HEK293 (cell line): ENCODE measurements at regions not wholly inside any gene's neighbourhood (a gene's known extent, or its start where the extent isn't known, plus 50 kb on each side); places are given as distances from the start of the nearest gene placed in this dataset.
A peak's percentile ranks its signal among the peaks of the same experiment; 100 is the strongest.

Source experiments
- CTCF ChIA-PET: fragments of 350-600 bp; formaldehyde crosslinking; extraction: SDS; loops from one replicate; lab custom pipeline; 2021; ENCODE audit warnings: antibody characterized with exemption; lab: Yijun Ruan, JAX
- POLR2A ChIA-PET: fragments of 300-600 bp; formaldehyde crosslinking; extraction: SDS; loops from one replicate; lab custom pipeline; 2020; ENCODE audit warnings: antibody characterized with exemption, inconsistent platforms; lab: Yijun Ruan, JAX
- H3K27ac ChIP-seq: fragments of 200-500 bp; sonication (Bioruptor generic); 2 replicates; pipeline ENCODE4 v1.5.1; 2014; ENCODE audit warnings: low read depth, low read length, control low read depth, inconsistent platforms; ENCODE audit errors: extremely low read depth
- H3K36me3 ChIP-seq, 2 experiments: fragments of 200-500 bp in 1 of 2; sonication (Bioruptor generic) in 1 of 2; 1 replicate in 1 of 2; 2 replicates in 1 of 2; pipeline ENCODE4 v1.5.1; 2014 to 2017; ENCODE audit warnings: inconsistent platforms in 2 of 2, low read length in 2 of 2; ENCODE audit not compliant: control insufficient read depth in 2 of 2, insufficient read depth in 1 of 2
- H3K4me1 ChIP-seq: fragments of 200-500 bp; sonication (Bioruptor generic); 2 replicates; pipeline ENCODE4 v1.5.1; 2014; ENCODE audit warnings: mild to moderate bottlenecking, low read length, inconsistent platforms; ENCODE audit not compliant: control insufficient read depth, insufficient read depth
- H3K4me3 ChIP-seq: 2 replicates; pipeline ENCODE4 v1.5.1; 2011; ENCODE audit warnings: low read depth, mild to moderate bottlenecking, control low read depth, low read length, moderate library complexity
- H3K9me3 ChIP-seq: fragments of 200-500 bp; sonication (Bioruptor generic); 2 replicates; pipeline ENCODE4 v1.5.1; 2014; ENCODE audit warnings: low read depth, low read length, inconsistent platforms; ENCODE audit not compliant: control insufficient read depth, insufficient read depth
- MEIS1 ChIP-seq: sonication (generic); formaldehyde crosslinking; IDR thresholded peaks from 2 replicates; pipeline ENCODE4 v1.8.1; 2022; ENCODE audit warnings: missing genetic modification reagents, mild to moderate bottlenecking, borderline replicate concordance
- WT1 ChIP-seq: fragments of 450-650 bp; formaldehyde crosslinking; IDR thresholded peaks from 2 replicates; pipeline ENCODE4 v1.5.1; 2016; ENCODE audit warnings: missing biosample characterization, missing genetic modification characterization
- ZBTB17 ChIP-seq: fragments of 450-650 bp; formaldehyde crosslinking; IDR thresholded peaks from 2 replicates; pipeline ENCODE4 v1.5.1; 2016; ENCODE audit warnings: missing biosample characterization, missing genetic modification characterization
- ZNF121 ChIP-seq: fragments of 450-650 bp; formaldehyde crosslinking; IDR thresholded peaks from 2 replicates; pipeline ENCODE4 v1.5.1; 2016; ENCODE audit warnings: missing biosample characterization, missing genetic modification characterization
- ZNF140 ChIP-seq: fragments of 450-650 bp; formaldehyde crosslinking; IDR thresholded peaks from 2 replicates; pipeline ENCODE4 v1.5.1; 2016; ENCODE audit warnings: missing biosample characterization, missing genetic modification characterization
- ZNF184 ChIP-seq: fragments of 450-650 bp; IDR thresholded peaks from 2 replicates; pipeline ENCODE4 v1.5.1; 2018; ENCODE audit warnings: missing biosample characterization, mild to moderate bottlenecking, missing genetic modification characterization
- ZNF221 ChIP-seq: fragments of 450-650 bp; formaldehyde crosslinking; IDR thresholded peaks from 2 replicates; pipeline ENCODE4 v1.5.1; 2017; ENCODE audit warnings: missing biosample characterization, missing genetic modification characterization, borderline replicate concordance
- ZNF239 ChIP-seq: fragments of 450-650 bp; formaldehyde crosslinking; IDR thresholded peaks from 2 replicates; pipeline ENCODE4 v1.5.1; 2016; ENCODE audit warnings: missing biosample characterization, missing genetic modification characterization
- ZNF473 ChIP-seq: fragments of 450-650 bp; formaldehyde crosslinking; IDR thresholded peaks from 2 replicates; pipeline ENCODE4 v1.5.1; 2017; ENCODE audit warnings: missing biosample characterization, missing genetic modification characterization
- ZNF600 ChIP-seq: fragments of 450-650 bp; formaldehyde crosslinking; IDR thresholded peaks from 2 replicates; pipeline ENCODE4 v1.5.1; 2016; ENCODE audit warnings: missing biosample characterization, missing genetic modification characterization
- ZNF660 ChIP-seq: fragments of 450-650 bp; IDR thresholded peaks from 2 replicates; pipeline ENCODE4 v1.5.1; 2018; ENCODE audit warnings: missing biosample characterization, mild to moderate bottlenecking, missing genetic modification characterization
- ZNF768 ChIP-seq: fragments of 450-650 bp; formaldehyde crosslinking; IDR thresholded peaks from 2 replicates; pipeline ENCODE4 v1.5.1; 2018; ENCODE audit warnings: missing biosample characterization, mild to moderate bottlenecking, missing genetic modification characterization
- TF ChIP-seq, protein P1 (sequence below): fragments of 450-650 bp; formaldehyde crosslinking; IDR thresholded peaks from 2 replicates; pipeline ENCODE4 v1.5.1; 2016; ENCODE audit warnings: missing biosample characterization, missing genetic modification characterization, borderline replicate concordance
- TF ChIP-seq, protein P2 (sequence below): fragments of 450-650 bp; formaldehyde crosslinking; IDR thresholded peaks from 2 replicates; pipeline ENCODE4 v1.5.1; 2016; ENCODE audit warnings: missing biosample characterization, missing genetic modification characterization
- TF ChIP-seq, protein P3 (sequence below): fragments of 450-650 bp; formaldehyde crosslinking; IDR thresholded peaks from 2 replicates; pipeline ENCODE4 v1.5.1; 2016; ENCODE audit warnings: missing biosample characterization, missing genetic modification characterization
- TF ChIP-seq, protein P4 (sequence below): fragments of 450-650 bp; formaldehyde crosslinking; IDR thresholded peaks from 2 replicates; pipeline ENCODE4 v1.5.1; 2016; ENCODE audit warnings: missing biosample characterization, missing genetic modification characterization, low read depth
- TF ChIP-seq, protein P5 (sequence below): fragments of 450-650 bp; formaldehyde crosslinking; IDR thresholded peaks from 2 replicates; pipeline ENCODE4 v1.5.1; 2016; ENCODE audit warnings: missing biosample characterization, missing genetic modification characterization

DNA sequence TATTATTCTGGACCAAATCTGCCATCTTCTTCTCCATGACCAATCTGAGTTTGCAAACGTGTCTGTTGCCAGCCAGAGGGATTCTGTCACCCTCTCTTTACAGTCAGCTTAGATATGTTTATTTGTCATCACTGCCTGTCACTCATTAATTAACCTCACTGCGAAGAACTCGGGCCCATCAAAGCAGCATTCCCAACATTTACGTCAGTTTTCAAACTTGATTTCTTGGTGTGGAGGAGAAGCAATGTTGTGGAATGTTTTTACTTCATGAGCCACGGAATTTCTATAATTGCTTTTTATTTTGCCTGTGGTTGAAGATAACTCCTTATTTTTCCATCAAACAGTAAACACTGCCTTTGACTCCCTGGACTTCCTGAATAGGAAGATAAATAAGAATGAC is 91.8 kb upstream of the CNKSR3 start:
- ChIA-PET POLR2A (no interaction called here), CTCF (no interaction called here)
- no peak overlapping the region for H3K4me3 ChIP-seq
- H3K36me3 ChIP-seq = no peaks in the 10 kb centered on the region
- no peaks in the 10 kb centered on the region for H3K9me3 ChIP-seq
- no peak overlapping the region for H3K27ac ChIP-seq
- TF ChIP-seq, protein P1, sequence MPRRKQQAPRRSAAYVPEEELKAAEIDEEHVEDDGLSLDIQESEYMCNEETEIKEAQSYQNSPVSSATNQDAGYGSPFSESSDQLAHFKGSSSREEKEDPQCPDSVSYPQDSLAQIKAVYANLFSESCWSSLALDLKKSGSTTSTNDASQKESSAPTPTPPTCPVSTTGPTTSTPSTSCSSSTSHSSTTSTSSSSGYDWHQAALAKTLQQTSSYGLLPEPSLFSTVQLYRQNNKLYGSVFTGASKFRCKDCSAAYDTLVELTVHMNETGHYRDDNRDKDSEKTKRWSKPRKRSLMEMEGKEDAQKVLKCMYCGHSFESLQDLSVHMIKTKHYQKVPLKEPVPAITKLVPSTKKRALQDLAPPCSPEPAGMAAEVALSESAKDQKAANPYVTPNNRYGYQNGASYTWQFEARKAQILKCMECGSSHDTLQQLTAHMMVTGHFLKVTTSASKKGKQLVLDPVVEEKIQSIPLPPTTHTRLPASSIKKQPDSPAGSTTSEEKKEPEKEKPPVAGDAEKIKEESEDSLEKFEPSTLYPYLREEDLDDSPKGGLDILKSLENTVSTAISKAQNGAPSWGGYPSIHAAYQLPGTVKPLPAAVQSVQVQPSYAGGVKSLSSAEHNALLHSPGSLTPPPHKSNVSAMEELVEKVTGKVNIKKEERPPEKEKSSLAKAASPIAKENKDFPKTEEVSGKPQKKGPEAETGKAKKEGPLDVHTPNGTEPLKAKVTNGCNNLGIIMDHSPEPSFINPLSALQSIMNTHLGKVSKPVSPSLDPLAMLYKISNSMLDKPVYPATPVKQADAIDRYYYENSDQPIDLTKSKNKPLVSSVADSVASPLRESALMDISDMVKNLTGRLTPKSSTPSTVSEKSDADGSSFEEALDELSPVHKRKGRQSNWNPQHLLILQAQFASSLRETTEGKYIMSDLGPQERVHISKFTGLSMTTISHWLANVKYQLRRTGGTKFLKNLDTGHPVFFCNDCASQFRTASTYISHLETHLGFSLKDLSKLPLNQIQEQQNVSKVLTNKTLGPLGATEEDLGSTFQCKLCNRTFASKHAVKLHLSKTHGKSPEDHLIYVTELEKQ (tag by site-specific recombination) = no peak
- TF ChIP-seq MEIS1 = peak; percentile 72
- TF ChIP-seq, protein P2, sequence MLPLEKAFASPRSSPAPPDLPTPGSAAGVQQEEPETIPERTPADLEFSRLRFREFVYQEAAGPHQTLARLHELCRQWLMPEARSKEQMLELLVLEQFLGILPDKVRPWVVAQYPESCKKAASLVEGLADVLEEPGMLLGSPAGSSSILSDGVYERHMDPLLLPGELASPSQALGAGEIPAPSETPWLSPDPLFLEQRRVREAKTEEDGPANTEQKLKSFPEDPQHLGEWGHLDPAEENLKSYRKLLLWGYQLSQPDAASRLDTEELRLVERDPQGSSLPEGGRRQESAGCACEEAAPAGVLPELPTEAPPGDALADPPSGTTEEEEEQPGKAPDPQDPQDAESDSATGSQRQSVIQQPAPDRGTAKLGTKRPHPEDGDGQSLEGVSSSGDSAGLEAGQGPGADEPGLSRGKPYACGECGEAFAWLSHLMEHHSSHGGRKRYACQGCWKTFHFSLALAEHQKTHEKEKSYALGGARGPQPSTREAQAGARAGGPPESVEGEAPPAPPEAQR = no peak
- TF ChIP-seq WT1 (tag by site-specific recombination) = peak; percentile 41; the same call in 1 of the 2 replicates
- no peak for TF ChIP-seq ZNF473 (tag by site-specific recombination)
- no peak for TF ChIP-seq ZNF121 (tag by site-specific recombination)
- TF ChIP-seq, protein P3, sequence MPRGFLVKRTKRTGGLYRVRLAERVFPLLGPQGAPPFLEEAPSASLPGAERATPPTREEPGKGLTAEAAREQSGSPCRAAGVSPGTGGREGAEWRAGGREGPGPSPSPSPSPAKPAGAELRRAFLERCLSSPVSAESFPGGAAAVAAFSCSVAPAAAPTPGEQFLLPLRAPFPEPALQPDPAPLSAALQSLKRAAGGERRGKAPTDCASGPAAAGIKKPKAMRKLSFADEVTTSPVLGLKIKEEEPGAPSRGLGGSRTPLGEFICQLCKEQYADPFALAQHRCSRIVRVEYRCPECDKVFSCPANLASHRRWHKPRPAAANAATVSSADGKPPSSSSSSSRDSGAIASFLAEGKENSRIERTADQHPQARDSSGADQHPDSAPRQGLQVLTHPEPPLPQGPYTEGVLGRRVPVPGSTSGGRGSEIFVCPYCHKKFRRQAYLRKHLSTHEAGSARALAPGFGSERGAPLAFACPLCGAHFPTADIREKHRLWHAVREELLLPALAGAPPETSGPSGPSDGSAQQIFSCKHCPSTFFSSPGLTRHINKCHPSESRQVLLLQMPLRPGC (tag by site-specific recombination) = peak; percentile 85
- no peaks in the 10 kb centered on the region for H3K4me1 ChIP-seq

DNA sequence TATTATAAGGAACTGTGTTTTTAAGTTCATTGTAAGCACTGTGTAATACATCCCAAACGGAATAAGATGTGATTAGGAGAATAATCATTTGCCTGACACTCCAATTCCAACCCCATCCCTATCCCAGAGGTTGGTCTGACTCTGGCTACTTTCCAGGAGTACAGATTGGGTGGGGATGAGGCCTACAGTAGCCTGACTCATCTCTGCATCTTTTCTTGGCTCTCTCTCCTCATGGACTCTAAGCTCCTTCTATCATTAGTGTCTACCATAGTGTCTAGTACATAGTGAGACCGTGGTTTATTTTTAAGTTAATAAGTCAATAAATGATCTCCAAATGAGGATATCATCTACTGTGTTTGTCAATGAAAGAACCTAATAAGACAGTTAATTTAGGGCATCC is 92.2 kb upstream of the CNKSR3 start:
- Histone ChIP-seq H3K4me1 (no peaks in the 10 kb centered on the region), H3K9me3 (no peaks in the 10 kb centered on the region), H3K27ac (no peak overlapping the region), H3K36me3 (no peaks in the 10 kb centered on the region)
- 0 out of 2 replicates have a peak, but pooled peaks have one; percentile 30 for TF ChIP-seq ZNF660 (tag by site-specific recombination)
- TF ChIP-seq, protein P4, sequence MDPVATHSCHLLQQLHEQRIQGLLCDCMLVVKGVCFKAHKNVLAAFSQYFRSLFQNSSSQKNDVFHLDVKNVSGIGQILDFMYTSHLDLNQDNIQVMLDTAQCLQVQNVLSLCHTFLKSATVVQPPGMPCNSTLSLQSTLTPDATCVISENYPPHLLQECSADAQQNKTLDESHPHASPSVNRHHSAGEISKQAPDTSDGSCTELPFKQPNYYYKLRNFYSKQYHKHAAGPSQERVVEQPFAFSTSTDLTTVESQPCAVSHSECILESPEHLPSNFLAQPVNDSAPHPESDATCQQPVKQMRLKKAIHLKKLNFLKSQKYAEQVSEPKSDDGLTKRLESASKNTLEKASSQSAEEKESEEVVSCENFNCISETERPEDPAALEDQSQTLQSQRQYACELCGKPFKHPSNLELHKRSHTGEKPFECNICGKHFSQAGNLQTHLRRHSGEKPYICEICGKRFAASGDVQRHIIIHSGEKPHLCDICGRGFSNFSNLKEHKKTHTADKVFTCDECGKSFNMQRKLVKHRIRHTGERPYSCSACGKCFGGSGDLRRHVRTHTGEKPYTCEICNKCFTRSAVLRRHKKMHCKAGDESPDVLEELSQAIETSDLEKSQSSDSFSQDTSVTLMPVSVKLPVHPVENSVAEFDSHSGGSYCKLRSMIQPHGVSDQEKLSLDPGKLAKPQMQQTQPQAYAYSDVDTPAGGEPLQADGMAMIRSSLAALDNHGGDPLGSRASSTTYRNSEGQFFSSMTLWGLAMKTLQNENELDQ (tag by site-specific recombination) = no peak
- TF ChIP-seq ZNF768 (tag by site-specific recombination) = no peak
- no peak for TF ChIP-seq ZNF184 (tag by site-specific recombination)
- 0 out of 2 replicates have a peak, but pooled peaks have one; percentile 15 for TF ChIP-seq ZNF140 (tag by site-specific recombination)
- no peak for TF ChIP-seq ZNF221 (tag by site-specific recombination)
- TF ChIP-seq ZNF239 (tag by site-specific recombination) = no peak
- peak; percentile 47; the same call in 1 of the 2 replicates for TF ChIP-seq ZNF600
- 0 out of 2 replicates have a peak, but pooled peaks have one; percentile 44 for TF ChIP-seq ZBTB17 (tag by site-specific recombination)
- TF ChIP-seq, protein P5, sequence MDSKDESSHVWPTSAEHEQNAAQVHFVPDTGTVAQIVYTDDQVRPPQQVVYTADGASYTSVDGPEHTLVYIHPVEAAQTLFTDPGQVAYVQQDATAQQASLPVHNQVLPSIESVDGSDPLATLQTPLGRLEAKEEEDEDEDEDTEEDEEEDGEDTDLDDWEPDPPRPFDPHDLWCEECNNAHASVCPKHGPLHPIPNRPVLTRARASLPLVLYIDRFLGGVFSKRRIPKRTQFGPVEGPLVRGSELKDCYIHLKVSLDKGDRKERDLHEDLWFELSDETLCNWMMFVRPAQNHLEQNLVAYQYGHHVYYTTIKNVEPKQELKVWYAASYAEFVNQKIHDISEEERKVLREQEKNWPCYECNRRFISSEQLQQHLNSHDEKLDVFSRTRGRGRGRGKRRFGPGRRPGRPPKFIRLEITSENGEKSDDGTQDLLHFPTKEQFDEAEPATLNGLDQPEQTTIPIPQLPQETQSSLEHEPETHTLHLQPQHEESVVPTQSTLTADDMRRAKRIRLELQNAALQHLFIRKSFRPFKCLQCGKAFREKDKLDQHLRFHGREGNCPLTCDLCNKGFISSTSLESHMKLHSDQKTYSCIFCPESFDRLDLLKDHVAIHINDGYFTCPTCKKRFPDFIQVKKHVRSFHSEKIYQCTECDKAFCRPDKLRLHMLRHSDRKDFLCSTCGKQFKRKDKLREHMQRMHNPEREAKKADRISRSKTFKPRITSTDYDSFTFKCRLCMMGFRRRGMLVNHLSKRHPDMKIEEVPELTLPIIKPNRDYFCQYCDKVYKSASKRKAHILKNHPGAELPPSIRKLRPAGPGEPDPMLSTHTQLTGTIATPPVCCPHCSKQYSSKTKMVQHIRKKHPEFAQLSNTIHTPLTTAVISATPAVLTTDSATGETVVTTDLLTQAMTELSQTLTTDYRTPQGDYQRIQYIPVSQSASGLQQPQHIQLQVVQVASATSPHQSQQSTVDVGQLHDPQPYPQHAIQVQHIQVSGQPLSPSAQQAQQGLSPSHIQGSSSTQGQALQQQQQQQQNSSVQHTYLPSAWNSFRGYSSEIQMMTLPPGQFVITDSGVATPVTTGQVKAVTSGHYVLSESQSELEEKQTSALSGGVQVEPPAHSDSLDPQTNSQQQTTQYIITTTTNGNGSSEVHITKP = peak; percentile 74; the same call in 1 of the 2 replicates
- TF ChIP-seq, all 188 proteins: peak for 5
- H3K4me3 ChIP-seq = no peak overlapping the region
- CTCF ChIA-PET = interaction anchor here (0.6 to 1.1 kb wide), 2 partner anchors 11 to 262 kb away, joined by 3 to 5 read pairs; no protein-coding TSS in a partner anchor
- POLR2A ChIA-PET = no interaction called here
